NCI-H2107 treated with DMSO at 0.1 percent for 48 hours (cell line): ENCODE measurements at regions not wholly inside any gene's neighbourhood (a gene's known extent, or its start where the extent isn't known, plus 50 kb on each side); places are given as distances from the start of the nearest gene placed in this dataset.
"Not testable (repeated sequence)": the region's sequence is repeated elsewhere in the genome, so short reads cannot be mapped to it uniquely, and the experiment has no call there.

Experiments
- DNase-seq: peaks from one replicate; lab custom pipeline; 2025; ENCODE audit not compliant: unreplicated experiment; lab: John Stamatoyannopoulos, UW

GRCh38 chr22:47370448-47371262 lies 608.2 kb downstream of the TBC1D22A start:
- DNase-seq = no peak

- no peak for DNase-seq
Observed at GRCh38 chr22:47369431-47370015, 607.1 kb downstream of the TBC1D22A start.

DNA sequence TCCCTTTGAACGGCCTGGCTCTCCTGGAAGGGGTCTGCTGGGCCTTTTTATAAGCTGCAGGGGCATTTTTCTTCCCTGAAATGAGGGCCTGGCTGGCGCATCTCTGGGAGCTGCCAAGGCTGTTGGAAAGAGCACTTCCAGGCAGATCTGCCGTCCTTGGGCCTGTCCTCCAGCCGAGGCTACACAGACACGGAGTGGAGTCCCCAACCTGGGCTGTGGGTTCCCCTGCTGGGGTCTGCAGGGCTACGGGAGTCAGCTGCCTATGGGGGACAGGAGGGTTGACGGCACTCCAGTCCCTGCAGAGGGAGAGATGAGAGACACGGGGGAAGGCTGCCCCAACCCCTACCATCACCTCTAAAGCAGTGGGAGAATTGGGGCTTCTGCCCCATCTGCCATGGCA lies 606.6 kb downstream of the TBC1D22A start:
- DNase-seq = no peak

DNA sequence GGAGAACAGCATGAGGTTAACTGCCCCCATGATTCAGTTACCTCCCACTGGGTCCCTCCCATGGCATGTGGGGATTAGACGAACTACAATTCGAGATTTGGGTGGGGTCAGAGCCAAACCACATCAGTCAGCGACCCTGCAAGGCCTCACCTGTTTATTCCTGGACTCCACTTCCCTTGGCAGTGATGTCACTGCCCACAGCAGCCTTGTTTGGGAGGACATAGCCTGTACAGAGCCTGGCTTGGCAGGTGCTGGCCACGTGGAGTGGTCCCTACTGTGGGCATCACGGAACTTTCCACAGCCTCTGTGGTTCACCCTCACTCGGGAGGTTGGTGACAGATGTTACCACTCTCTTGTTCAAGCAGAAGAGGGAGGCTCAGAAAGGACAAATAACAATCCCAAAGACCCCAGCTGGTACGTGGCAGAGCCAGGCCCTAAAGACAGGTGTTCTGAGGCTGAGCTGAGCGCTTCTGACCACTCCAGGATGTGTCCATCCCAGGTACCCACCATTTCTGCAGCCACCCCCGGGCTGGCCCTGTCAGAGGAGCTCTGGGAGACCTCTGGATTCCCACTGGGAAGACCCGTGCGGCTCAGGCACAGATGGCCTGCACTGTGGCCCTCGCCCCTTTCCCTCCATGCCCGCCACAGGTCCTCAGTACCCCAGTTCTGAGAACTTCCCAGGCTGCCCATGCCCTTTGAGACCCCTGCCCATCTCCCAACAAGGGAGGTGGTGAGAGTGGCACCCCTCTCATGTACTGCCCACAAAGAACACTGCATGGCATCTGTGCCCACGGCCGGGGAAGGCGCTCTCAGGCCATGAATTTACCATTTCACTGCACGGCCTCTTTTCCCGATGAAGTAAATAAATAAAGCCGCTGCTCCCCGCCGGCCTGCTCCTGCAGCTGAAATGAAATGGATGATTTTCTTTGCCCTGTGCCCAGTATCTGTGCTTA lies 605.8 kb downstream of the TBC1D22A start:
- no peak for DNase-seq

DNA sequence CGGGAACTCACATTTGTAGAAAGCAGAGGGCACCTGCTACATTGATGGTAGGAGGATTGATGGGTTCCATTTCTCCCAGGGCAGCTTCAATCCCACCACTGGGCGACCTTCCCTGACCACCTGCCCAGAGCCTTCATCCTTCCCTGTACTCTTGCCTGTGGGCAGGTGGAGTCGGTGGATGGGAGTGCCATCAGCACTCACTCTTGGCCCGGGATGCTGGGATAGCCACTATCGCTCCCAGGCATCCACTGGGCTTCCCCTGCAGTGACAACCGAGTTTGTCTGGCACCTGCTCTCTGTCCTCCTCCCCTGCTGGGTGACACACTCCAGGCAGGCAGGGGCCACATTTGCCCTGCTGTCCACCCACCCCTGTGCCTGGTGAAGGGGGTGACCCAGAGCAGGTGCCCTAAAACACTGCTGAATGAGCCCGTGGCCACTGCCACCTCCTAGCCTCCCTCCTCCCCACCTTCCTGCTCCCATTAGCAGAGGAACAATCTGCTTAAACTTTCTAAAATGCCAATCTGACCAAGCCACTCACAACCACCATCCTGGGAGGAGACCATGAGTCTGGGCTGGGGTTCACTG lies 604.7 kb downstream of the TBC1D22A start:
- DNase-seq = no peak

- DNase-seq = no peak
Observed at GRCh38 chr22:47366026-47366767, 603.7 kb downstream of the TBC1D22A start.

- DNase-seq = no peak
Observed at GRCh38 chr22:47361247-47361646, 598.8 kb downstream of the TBC1D22A start.

GRCh38 chr22:47357493-47357892 lies 595.0 kb downstream of the TBC1D22A start:
- DNase-seq = no peak

- no peak for DNase-seq
Observed at GRCh38 chr22:47357086-47357485, 594.6 kb downstream of the TBC1D22A start.

- no peak for DNase-seq
Observed at GRCh38 chr22:47356511-47357011, 594.1 kb downstream of the TBC1D22A start.

DNA sequence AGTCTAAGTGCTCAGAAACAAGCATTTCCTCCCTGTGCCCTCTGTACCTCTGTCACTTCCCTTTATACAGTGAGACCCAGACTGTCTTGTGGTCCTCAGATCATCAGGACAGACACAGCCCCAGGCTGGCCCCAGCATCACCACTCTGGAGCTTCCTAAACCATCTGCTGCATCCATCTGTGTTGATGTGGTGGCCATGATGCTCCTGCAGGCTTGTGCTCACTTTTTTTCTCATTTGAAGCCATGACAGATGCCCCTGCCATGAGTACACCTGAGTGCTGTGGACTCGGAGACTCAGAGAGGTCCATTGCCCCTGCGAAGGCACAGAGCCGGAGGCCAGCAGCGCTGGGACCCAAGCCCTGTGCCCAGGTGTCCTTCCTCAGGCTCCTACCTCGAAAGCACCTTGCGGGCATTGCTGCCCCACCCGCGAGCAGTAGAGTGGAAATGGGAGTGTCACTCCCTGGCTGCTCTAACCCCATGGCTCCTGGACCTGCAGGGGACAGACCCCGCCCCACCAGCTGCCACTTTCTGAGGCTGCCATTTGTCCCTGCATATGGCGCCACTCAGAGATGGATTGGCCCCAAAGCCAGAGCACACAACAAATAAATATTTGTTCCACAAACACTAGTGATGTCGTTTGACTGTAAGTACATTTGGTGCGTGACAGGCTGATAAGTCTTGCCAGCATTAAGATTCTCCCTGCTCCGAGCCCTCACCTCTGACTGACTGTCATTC lies 593.5 kb downstream of the TBC1D22A start:
- no peak for DNase-seq

- no peak for DNase-seq
Observed at GRCh38 chr22:47355388-47355725, 592.9 kb downstream of the TBC1D22A start.

- no peak for DNase-seq
Observed at GRCh38 chr22:47354668-47355387, 592.4 kb downstream of the TBC1D22A start.

DNA sequence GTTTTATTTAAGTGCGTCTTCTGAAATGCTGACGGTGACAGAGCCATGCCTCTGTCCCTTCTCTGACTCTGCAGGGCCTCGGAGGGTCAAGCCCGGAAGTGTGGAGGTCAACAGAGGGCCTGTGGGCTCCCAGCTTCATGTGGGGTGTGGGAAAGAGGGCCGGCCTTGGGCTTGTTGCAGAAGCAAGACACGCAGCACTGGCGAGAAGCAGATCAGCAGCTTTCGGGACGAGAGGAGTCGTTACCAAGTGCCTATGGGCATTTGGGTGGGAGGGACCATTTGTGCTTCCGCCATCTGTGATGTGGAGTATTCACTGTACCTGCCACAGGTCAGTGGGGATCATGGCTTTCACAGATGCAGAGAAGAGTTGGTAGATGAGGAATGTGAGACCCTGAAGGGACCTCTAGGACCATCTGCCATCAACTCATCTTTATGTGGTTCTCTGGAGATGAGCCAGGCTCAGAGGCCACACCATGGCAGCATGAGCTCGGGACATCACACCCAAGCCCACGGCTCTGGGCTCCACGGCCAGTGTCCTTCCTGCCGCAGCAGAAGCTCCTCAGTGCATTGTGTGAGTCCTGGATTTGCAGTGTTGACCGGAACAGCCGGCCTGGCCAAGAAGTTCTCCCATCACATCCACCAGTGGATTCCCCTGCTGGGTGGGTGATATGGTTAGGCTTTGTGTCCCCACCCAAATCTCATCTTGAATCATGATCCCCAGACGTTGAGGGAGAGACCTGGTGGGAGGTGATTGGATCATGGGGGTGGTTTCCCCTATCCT lies 590.7 kb downstream of the TBC1D22A start:
- no peak for DNase-seq

DNA sequence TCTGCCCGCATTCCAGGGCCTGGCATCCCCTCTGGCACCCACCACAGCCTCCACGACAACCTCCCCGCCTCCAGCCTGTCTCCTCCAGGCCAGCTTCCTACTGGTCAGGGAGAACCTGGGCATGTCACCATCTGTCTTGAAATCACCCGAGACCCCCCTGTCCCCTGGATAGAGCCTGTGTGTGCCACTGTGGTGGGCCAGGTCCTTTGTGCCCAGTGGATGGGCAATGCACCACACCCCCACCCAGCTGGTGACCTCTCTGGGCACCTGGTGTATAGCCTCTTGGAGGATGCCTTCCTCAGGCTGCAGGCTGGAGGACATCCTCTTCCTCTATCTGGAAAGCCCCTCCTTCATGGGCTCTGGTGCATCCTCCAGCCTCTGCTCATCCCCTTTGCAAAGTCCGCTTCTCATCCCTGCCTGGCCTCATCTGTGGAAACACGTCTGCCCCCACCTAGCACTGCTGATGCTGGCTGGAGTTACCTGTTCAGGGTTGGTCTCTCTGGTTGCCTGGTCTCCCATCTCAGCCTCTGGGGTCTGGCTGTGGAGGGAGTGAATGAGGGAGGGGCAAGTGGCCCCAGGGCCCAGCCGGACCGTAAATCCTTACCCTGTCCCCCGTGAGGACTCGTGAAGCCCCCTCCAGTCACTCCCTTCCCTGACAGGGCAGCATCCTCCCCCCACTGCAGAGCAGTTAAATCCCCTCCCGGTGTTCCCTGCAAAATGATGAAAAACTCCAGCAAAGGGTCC lies 589.6 kb downstream of the TBC1D22A start:
- DNase-seq = no peak

GRCh38 chr22:47346287-47346686 lies 583.8 kb downstream of the TBC1D22A start:
- DNase-seq = not testable (repeated sequence)

DNA sequence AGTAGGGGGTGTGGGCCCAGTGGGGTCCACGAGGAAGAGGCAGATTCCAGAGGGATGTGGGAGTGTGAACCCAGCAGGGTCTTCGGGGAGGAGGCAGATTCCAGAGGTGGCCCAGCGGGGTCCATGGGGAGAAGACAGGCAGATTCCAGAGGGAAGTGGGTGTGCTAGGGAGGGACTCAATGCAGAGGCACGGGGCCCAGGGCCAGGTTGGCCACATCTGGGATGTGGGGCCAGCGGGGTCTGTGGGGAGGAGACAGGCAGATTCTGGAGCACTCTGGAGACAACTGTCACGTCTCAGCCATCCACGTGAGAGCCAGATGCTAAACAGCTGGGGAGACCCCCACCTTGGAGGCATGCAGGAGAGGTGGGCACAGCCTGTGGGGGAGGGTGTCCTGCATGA lies 582.6 kb downstream of the TBC1D22A start:
- DNase-seq = no peak

DNA sequence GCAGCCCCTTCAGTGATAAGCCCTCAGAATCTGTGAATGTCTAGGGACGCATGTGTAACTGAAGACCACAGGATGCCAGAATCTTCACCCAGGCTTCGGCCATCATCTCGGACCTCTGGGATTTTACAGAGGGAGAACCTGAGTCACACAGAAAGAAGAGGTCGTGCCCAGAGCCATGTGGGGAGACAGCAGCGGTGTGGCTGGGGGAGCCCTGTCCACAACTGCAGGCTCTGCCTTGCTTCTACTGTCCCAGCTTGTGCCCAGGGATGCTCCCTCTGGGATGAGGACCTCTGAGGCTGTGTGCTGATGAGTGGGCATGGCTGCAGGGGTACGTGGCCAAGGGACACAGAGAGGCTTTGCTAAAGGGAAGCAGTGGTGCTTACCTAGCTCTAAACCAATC lies 582.0 kb downstream of the TBC1D22A start:
- DNase-seq = no peak
